ENCODE measurements at regions not wholly inside any gene's neighbourhood (a gene's known extent, or its start where the extent isn't known, plus 50 kb on each side); places are given as distances from the start of the nearest gene placed in this dataset.

- TF ChIP-seq NRF1 (IDR thresholded peaks at IDR 0.05; ENCODE audit: low read depth, low read length) (no peak), SP1 (IDR thresholded peaks at IDR 0.05; ENCODE audit: low read depth, low read length) (no peak), TAF1 (IDR thresholded peaks at IDR 0.05; ENCODE audit: low read depth, low read length) (no peak), FOSL1 (IDR thresholded peaks at IDR 0.05; ENCODE audit: insufficient read depth, low read depth, low read length) (no peak), ATF3 (IDR thresholded peaks at IDR 0.05; ENCODE audit: insufficient read depth, low read depth, low read length) (no peak)
Measured at GRCh38 chr1:96220651-96221050, 500.9 kb upstream of the PTBP2 start (continued).

Data from H1 (cell line).